CD4-positive, alpha-beta T cell treated with Interleukin-21 for 1 hour (primary cell): ENCODE measurements at regions not wholly inside any gene's neighbourhood (a gene's known extent, or its start where the extent isn't known, plus 50 kb on each side); places are given as distances from the start of the nearest gene placed in this dataset.
"Not testable (repeated sequence)": the region's sequence is repeated elsewhere in the genome, so short reads cannot be mapped to it uniquely, and the experiment has no call there.

Source experiments
- DNase-seq: peaks from one replicate; pipeline ENCODE4 v3.0.0-alpha.2; 2020

GRCh38 chr2:31813016-31813415 is 197.8 kb downstream of the MEMO1 start:
- DNase-seq: no peak

- DNase-seq: peak; percentile 21
Measured at GRCh38 chr2:31812051-31812798, 198.6 kb downstream of the MEMO1 start.

- DNase-seq: no peak
Measured at GRCh38 chr2:31811482-31811881, 199.3 kb downstream of the MEMO1 start.

GRCh38 chr2:31810200-31810917 is 200.4 kb downstream of the MEMO1 start:
- DNase-seq: no peak

GRCh38 chr2:31805688-31806087 is 205.1 kb downstream of the MEMO1 start:
- DNase-seq: no peak

- not testable (repeated sequence) for DNase-seq
Measured at GRCh38 chr2:31803481-31804153, 207.2 kb downstream of the MEMO1 start.

GRCh38 chr2:31802711-31803110 is 208.1 kb downstream of the MEMO1 start:
- no peak for DNase-seq

GRCh38 chr2:31799282-31799681 is 211.5 kb downstream of the MEMO1 start:
- DNase-seq: not testable (repeated sequence)

- no peak for DNase-seq
Measured at GRCh38 chr2:31788273-31788672, 207.5 kb upstream of the SRD5A2 start.

GRCh38 chr2:31785876-31786275 is 205.1 kb upstream of the SRD5A2 start:
- no peak for DNase-seq

GRCh38 chr2:31784868-31785267 is 204.1 kb upstream of the SRD5A2 start:
- no peak for DNase-seq

- not testable (repeated sequence) for DNase-seq
Measured at GRCh38 chr2:31783446-31784091, 202.8 kb upstream of the SRD5A2 start.

- no peak for DNase-seq
Measured at GRCh38 chr2:31778153-31778552, 197.4 kb upstream of the SRD5A2 start.

GRCh38 chr2:31770741-31771140 is 190.0 kb upstream of the SRD5A2 start:
- no peak for DNase-seq

- DNase-seq: no peak
Measured at GRCh38 chr2:31765078-31765945, 184.6 kb upstream of the SRD5A2 start.

GRCh38 chr2:31764169-31764568 is 183.4 kb upstream of the SRD5A2 start:
- no peak for DNase-seq

- DNase-seq: no peak
Measured at GRCh38 chr2:31762085-31762484, 181.3 kb upstream of the SRD5A2 start.

- DNase-seq: not testable (repeated sequence)
Measured at GRCh38 chr2:31757351-31757750, 176.6 kb upstream of the SRD5A2 start.

GRCh38 chr2:31748746-31749145 is 168.0 kb upstream of the SRD5A2 start:
- DNase-seq: not testable (repeated sequence)

GRCh38 chr2:31748041-31748440 is 167.3 kb upstream of the SRD5A2 start:
- no peak for DNase-seq

- no peak for DNase-seq
Measured at GRCh38 chr2:31739161-31739560, 158.4 kb upstream of the SRD5A2 start.
